Gastroesophageal sphincter (tissue), 3 donors: ENCODE measurements at regions not wholly inside any gene's neighbourhood (a gene's known extent, or its start where the extent isn't known, plus 50 kb on each side); places are given as distances from the start of the nearest gene placed in this dataset.

Experiments used
- POLR2AphosphoS5 ChIP-seq: sonication (generic); formaldehyde crosslinking; IDR thresholded peaks from one replicate; pipeline ENCODE4 v1.6.1; 2017; ENCODE audit warnings: antibody characterized with exemption
- TF ChIP-seq, protein P1 (sequence below), 4 experiments: fragments of 200-600 bp in 2 of 4; fragments of 450-650 bp in 2 of 4; sonication (generic) in 1 of 4; IDR thresholded peaks; one replicate each; pipeline ENCODE4 v1.5.1; 2017 to 2019; ENCODE audit warnings: antibody characterized with exemption in 4 of 4, mild to moderate bottlenecking in 2 of 4, moderate library complexity in 2 of 4

DNA sequence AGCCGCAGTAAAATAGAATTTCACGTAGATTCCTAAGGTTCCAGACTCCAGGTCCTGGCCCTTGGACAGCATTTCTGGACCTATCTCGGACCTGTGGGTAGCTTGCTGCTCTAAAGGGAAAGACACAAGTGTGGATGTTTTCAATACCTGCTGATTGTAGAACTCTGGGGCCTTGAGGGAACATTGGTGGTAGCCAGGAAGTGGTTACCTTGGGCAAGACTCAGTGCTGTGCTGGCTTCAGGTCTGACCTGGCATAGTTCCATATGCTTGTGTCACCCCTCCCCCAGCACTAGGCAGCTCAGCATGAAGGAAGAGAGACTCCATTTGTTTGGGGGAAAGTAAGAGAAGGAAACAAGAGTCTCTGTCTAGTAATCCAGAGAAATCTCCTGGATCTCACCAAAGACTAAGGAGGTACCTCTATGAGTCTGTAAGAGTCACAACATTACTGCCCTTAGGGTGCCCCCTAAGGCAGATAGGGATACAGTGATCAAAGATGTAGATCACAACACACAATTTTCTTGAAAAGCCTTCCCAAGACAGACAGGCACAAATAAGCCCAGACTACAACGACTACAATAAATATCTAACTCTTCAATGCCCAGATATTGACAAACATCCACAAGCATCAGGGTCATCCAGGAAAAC is 398.8 kb downstream of the TGFB2 start:
- TF ChIP-seq, protein P1, sequence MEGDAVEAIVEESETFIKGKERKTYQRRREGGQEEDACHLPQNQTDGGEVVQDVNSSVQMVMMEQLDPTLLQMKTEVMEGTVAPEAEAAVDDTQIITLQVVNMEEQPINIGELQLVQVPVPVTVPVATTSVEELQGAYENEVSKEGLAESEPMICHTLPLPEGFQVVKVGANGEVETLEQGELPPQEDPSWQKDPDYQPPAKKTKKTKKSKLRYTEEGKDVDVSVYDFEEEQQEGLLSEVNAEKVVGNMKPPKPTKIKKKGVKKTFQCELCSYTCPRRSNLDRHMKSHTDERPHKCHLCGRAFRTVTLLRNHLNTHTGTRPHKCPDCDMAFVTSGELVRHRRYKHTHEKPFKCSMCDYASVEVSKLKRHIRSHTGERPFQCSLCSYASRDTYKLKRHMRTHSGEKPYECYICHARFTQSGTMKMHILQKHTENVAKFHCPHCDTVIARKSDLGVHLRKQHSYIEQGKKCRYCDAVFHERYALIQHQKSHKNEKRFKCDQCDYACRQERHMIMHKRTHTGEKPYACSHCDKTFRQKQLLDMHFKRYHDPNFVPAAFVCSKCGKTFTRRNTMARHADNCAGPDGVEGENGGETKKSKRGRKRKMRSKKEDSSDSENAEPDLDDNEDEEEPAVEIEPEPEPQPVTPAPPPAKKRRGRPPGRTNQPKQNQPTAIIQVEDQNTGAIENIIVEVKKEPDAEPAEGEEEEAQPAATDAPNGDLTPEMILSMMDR (IDR thresholded peaks at IDR 0.05), result no peak
- no peak for TF ChIP-seq POLR2AphosphoS5
